Activated CD8-positive, alpha-beta T cell treated with anti-CD3 and anti-CD28 coated beads for 36 hours (primary cell): ENCODE measurements at regions not wholly inside any gene's neighbourhood (a gene's known extent, or its start where the extent isn't known, plus 50 kb on each side); places are given as distances from the start of the nearest gene placed in this dataset.

Source experiments
- ATAC-seq: fragments of 200-7000 bp; cut with Tn5 transposase; one replicate; pipeline ENCODE4 v1.10.0; 2021; ENCODE audit warnings: mild to moderate bottlenecking, moderate library complexity
- CTCF ChIA-PET: fragments of 350-600 bp; sonication (Branson Sonifier 250); formaldehyde crosslinking; loops from one replicate; lab custom pipeline; 2021; ENCODE audit warnings: antibody characterized with exemption; lab: Charles Lee
- POLR2A ChIA-PET: fragments of 350-600 bp; sonication (Branson Sonifier 250); formaldehyde crosslinking; loops from one replicate; lab custom pipeline; 2021; ENCODE audit warnings: antibody characterized with exemption; lab: Charles Lee
- DNase-seq: peaks from one replicate; pipeline ENCODE4 v3.0.0-alpha.2; 2020
- H3K27ac Mint-ChIP-seq: one replicate; pipeline ENCODE4 v1.8.0; 2021; ENCODE audit warnings: mild to moderate bottlenecking, mixed read lengths
- H3K27me3 Mint-ChIP-seq: one replicate; pipeline ENCODE4 v1.8.0; 2021; ENCODE audit warnings: mixed read lengths
- H3K36me3 Mint-ChIP-seq: one replicate; pipeline ENCODE4 v1.8.0; 2021; ENCODE audit warnings: low read depth, mixed read lengths
- H3K4me1 Mint-ChIP-seq: one replicate; pipeline ENCODE4 v1.8.0; 2021; ENCODE audit warnings: low read depth, mixed read lengths
- H3K4me3 Mint-ChIP-seq: one replicate; pipeline ENCODE4 v1.8.0; 2021; ENCODE audit warnings: mild to moderate bottlenecking, moderate library complexity, mixed read lengths
- H3K9me3 Mint-ChIP-seq: one replicate; pipeline ENCODE4 v1.8.0; 2021; ENCODE audit warnings: mixed read lengths
- CTCF ChIP-seq: fragments of 200-600 bp; IDR thresholded peaks from one replicate; pipeline ENCODE4 v1.8.0; 2022; ENCODE audit warnings: antibody characterized with exemption, mild to moderate bottlenecking
- intact Hi-C: fragments of 100-400 bp; cut with micrococcal nuclease; formaldehyde crosslinking; loops from one replicate; pipeline ENCODE4 v1.10.0; 2022

GRCh38 chr4:147117431-147117830 is 171.8 kb upstream of the TTC29 start:
- ChIA-PET CTCF (no interaction called here), POLR2A (no interaction called here)
- no peak for DNase-seq
- H3K9me3 Mint-ChIP-seq: peaks cover 6% of the 10 kb centered on the region
- no peaks in the 10 kb centered on the region for H3K36me3 Mint-ChIP-seq
- peaks cover 11% of the 10 kb centered on the region for H3K27me3 Mint-ChIP-seq
- H3K27ac Mint-ChIP-seq: no peak overlapping the region
- ATAC-seq: no peak
- intact Hi-C loops: no loop called here
- no peak for TF ChIP-seq CTCF
- no peaks in the 10 kb centered on the region for H3K4me1 Mint-ChIP-seq
- no peak overlapping the region for H3K4me3 Mint-ChIP-seq

- Mint-ChIP-seq H3K4me3 (no peak overlapping the region), H3K4me1 (no peaks in the 10 kb centered on the region), H3K9me3 (peaks cover 6% of the 10 kb centered on the region), H3K27me3 (peaks cover 11% of the 10 kb centered on the region), H3K27ac (no peak overlapping the region), H3K36me3 (no peaks in the 10 kb centered on the region)
- intact Hi-C loops: no loop called here
- ChIA-PET POLR2A (no interaction called here), CTCF (no interaction called here)
- ATAC-seq (no peak), DNase-seq (no peak)
- TF ChIP-seq CTCF: no peak
These were observed 172.9 kb upstream of the TTC29 start for GRCh38 chr4:147118528-147118927.

GRCh38 chr4:147122685-147123084 is 177.0 kb upstream of the TTC29 start:
- POLR2A ChIA-PET: no interaction called here
- no peak overlapping the region for H3K27ac Mint-ChIP-seq

GRCh38 chr4:147123146-147123545 is 177.5 kb upstream of the TTC29 start:
- ATAC-seq (no peak), DNase-seq (no peak)
- ChIA-PET POLR2A (no interaction called here), CTCF (no interaction called here)
- peaks cover 9% of the 10 kb centered on the region for H3K27me3 Mint-ChIP-seq
- no peak for TF ChIP-seq CTCF
- H3K4me3 Mint-ChIP-seq: no peak overlapping the region
- no peaks in the 10 kb centered on the region for H3K9me3 Mint-ChIP-seq
- no peaks in the 10 kb centered on the region for H3K36me3 Mint-ChIP-seq
- no peaks in the 10 kb centered on the region for H3K4me1 Mint-ChIP-seq
- no peak overlapping the region for H3K27ac Mint-ChIP-seq
- intact Hi-C loops: no loop called here

More at GRCh38 chr4:147122685-147123084, 177.0 kb upstream of the TTC29 start:
- H3K9me3 Mint-ChIP-seq: no peaks in the 10 kb centered on the region
- no peak for TF ChIP-seq CTCF
- CTCF ChIA-PET: no interaction called here
- intact Hi-C loops: no loop called here
- ATAC-seq (no peak), DNase-seq (no peak)
- no peak overlapping the region for H3K4me3 Mint-ChIP-seq
- no peaks in the 10 kb centered on the region for H3K4me1 Mint-ChIP-seq
- H3K27me3 Mint-ChIP-seq: peaks cover 9% of the 10 kb centered on the region
- no peaks in the 10 kb centered on the region for H3K36me3 Mint-ChIP-seq

GRCh38 chr4:147128787-147129186 is 183.1 kb upstream of the TTC29 start:
- ATAC-seq (no peak), DNase-seq (no peak)
- Mint-ChIP-seq H3K4me3 (no peak overlapping the region), H3K4me1 (no peaks in the 10 kb centered on the region), H3K36me3 (no peaks in the 10 kb centered on the region), H3K9me3 (no peaks in the 10 kb centered on the region), H3K27ac (no peak overlapping the region), H3K27me3 (peaks cover 7% of the 10 kb centered on the region)
- intact Hi-C loops: no loop called here
- CTCF ChIA-PET: interaction anchor here (2.2 kb wide), 1 partner anchor 32 kb away, joined by 4 read pairs; no protein-coding TSS in a partner anchor
- no peak for TF ChIP-seq CTCF
- POLR2A ChIA-PET: no interaction called here
